ENCODE measurements at regions not wholly inside any gene's neighbourhood (a gene's known extent, or its start where the extent isn't known, plus 50 kb on each side); places are given as distances from the start of the nearest gene placed in this dataset.
A peak's percentile ranks its signal among the peaks of the same experiment; 100 is the strongest.

- DNase-seq (ENCODE audit: low read depth in 2 of 2): no peak
Observed at GRCh38 chr3:31452495-31453106, 80.1 kb upstream of the STT3B start.

GRCh38 chr3:31453430-31453829 lies 79.3 kb upstream of the STT3B start:
- DNase-seq (ENCODE audit: low read depth in 2 of 2): no peak

GRCh38 chr3:31455524-31455923 lies 77.2 kb upstream of the STT3B start:
- DNase-seq (ENCODE audit: low read depth in 2 of 2): no peak

GRCh38 chr3:31456373-31456772 lies 76.4 kb upstream of the STT3B start:
- DNase-seq (ENCODE audit: low read depth in 2 of 2): no peak

- DNase-seq (ENCODE audit: low read depth in 2 of 2): no peak
Observed at GRCh38 chr3:31461426-31461825, 71.3 kb upstream of the STT3B start.

- DNase-seq (ENCODE audit: low read depth in 2 of 2): peak in 1 of 2 donors; percentile 10
Observed at GRCh38 chr3:31462050-31462569, 70.6 kb upstream of the STT3B start.

GRCh38 chr3:31465999-31466398 lies 66.7 kb upstream of the STT3B start:
- no peak for DNase-seq (ENCODE audit: low read depth in 2 of 2)

- DNase-seq (ENCODE audit: low read depth in 2 of 2): no peak
Observed at GRCh38 chr3:31466866-31467265, 65.9 kb upstream of the STT3B start.

GRCh38 chr3:31468433-31468832 lies 64.3 kb upstream of the STT3B start:
- no peak for DNase-seq (ENCODE audit: low read depth in 2 of 2)

- no peak for DNase-seq (ENCODE audit: low read depth in 2 of 2)
Observed at GRCh38 chr3:31469385-31469784, 63.3 kb upstream of the STT3B start.

- DNase-seq (ENCODE audit: low read depth in 2 of 2): no peak
Observed at GRCh38 chr3:31472479-31473390, 60.0 kb upstream of the STT3B start.

GRCh38 chr3:31476209-31476608 lies 56.5 kb upstream of the STT3B start:
- no peak for DNase-seq (ENCODE audit: low read depth in 2 of 2)

GRCh38 chr3:31479431-31479830 lies 53.3 kb upstream of the STT3B start:
- DNase-seq (ENCODE audit: low read depth in 2 of 2): no peak

- DNase-seq (ENCODE audit: low read depth in 2 of 2): no peak
Observed at GRCh38 chr3:31481697-31482096, 51.0 kb upstream of the STT3B start.

- no peak for DNase-seq (ENCODE audit: low read depth in 2 of 2)
Observed at GRCh38 chr3:31482493-31483200, 50.1 kb upstream of the STT3B start.

Measured in stimulated activated CD8-positive, alpha-beta memory T cell treated with anti-CD3 and anti-CD28 coated beads, Interleukin-15, amount 100 ng/mL, for 4 hours (primary cell).